ENCODE measurements at regions not wholly inside any gene's neighbourhood (a gene's known extent, or its start where the extent isn't known, plus 50 kb on each side); places are given as distances from the start of the nearest gene placed in this dataset.

DNA sequence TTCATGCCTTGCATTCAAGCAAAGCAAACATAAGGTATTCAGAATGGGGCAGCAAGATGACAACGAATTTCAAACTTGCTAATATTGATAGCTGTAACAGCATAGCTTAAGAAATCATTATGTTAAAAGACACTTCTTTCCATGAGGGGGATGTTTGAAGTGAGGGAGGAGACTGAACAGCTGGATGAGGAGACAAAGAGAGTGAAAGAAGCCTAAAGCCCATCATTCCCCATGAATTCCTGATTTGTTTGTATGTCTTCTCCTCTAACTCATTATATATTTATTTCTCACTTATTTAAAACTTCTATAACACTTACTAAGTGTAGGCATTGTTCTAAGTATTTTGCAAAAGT is 125.2 kb upstream of the PBX1 start:
- no peak overlapping the region for H3K4me2 ChIP-seq (ENCODE audit: low read length)
- no peaks in the 10 kb centered on the region for H3K9me3 ChIP-seq (ENCODE audit: insufficient read depth, low read depth, low read length)
- H4K20me1 ChIP-seq (ENCODE audit: insufficient read depth, low read length): no peaks in the 10 kb centered on the region
- H3K4me1 Mint-ChIP-seq (ENCODE audit: low read depth, unreplicated experiment): no peaks in the 10 kb centered on the region
- no peak overlapping the region for H3K27ac Mint-ChIP-seq (ENCODE audit: unreplicated experiment)
- no peak overlapping the region for H2AFZ ChIP-seq (ENCODE audit: low read depth, low read length)
- TF ChIP-seq, protein P1, sequence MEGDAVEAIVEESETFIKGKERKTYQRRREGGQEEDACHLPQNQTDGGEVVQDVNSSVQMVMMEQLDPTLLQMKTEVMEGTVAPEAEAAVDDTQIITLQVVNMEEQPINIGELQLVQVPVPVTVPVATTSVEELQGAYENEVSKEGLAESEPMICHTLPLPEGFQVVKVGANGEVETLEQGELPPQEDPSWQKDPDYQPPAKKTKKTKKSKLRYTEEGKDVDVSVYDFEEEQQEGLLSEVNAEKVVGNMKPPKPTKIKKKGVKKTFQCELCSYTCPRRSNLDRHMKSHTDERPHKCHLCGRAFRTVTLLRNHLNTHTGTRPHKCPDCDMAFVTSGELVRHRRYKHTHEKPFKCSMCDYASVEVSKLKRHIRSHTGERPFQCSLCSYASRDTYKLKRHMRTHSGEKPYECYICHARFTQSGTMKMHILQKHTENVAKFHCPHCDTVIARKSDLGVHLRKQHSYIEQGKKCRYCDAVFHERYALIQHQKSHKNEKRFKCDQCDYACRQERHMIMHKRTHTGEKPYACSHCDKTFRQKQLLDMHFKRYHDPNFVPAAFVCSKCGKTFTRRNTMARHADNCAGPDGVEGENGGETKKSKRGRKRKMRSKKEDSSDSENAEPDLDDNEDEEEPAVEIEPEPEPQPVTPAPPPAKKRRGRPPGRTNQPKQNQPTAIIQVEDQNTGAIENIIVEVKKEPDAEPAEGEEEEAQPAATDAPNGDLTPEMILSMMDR (IDR thresholded peaks at IDR 0.05; ENCODE audit: insufficient read depth, low read depth, low read length): no peak
- no peak for TF ChIP-seq EZH2 (IDR thresholded peaks at IDR 0.05; ENCODE audit: insufficient read depth, low read length)
- H3K4me3 ChIP-seq (ENCODE audit: insufficient read depth, low read depth, low read length): no peak overlapping the region
- DNase-seq (ENCODE audit: low read depth): no peak
- no peak overlapping the region for H3K9ac ChIP-seq (ENCODE audit: low read length)
- no peak overlapping the region for H3K4me3 Mint-ChIP-seq (ENCODE audit: unreplicated experiment)
- no peaks in the 10 kb centered on the region for H3K27me3 ChIP-seq (ENCODE audit: insufficient read depth, low read length)
- H3K4me1 ChIP-seq (ENCODE audit: insufficient read depth, low read length): no peaks in the 10 kb centered on the region
- no peak overlapping the region for H3K27ac ChIP-seq (ENCODE audit: low read depth, low read length)
- H3K9me3 Mint-ChIP-seq (ENCODE audit: unreplicated experiment): no peaks in the 10 kb centered on the region
- H3K36me3 ChIP-seq (ENCODE audit: insufficient read depth, low read length): no peaks in the 10 kb centered on the region
- H3K27me3 Mint-ChIP-seq (ENCODE audit: low read depth, unreplicated experiment): peaks cover 2% of the 10 kb centered on the region
- FAIRE-seq: no peak
- H3K36me3 Mint-ChIP-seq (ENCODE audit: low read depth, unreplicated experiment): no peaks in the 10 kb centered on the region
- H3K79me2 ChIP-seq (ENCODE audit: insufficient read depth, low read length): no peaks in the 10 kb centered on the region

DNA sequence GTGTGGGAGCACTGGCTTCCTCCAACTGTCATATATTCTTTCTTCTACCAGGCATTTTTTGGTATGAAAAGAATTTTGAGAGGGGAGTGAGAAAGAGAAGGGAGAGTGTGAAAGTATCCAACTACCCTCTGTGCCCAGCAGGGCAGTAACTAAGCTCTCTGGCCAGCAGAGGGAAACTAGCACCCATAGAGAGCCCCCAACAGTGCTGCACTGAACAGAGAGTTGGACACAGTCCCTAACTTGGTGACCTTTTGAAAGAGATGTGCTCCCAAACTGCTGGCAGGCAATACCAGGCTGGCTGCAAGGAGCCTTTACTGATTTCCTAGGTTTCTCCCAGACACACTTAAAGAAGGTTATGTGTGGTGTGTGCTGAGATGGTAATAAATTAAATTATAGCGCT is 118.8 kb upstream of the PBX1 start:
- Mint-ChIP-seq H3K27ac (ENCODE audit: unreplicated experiment) (peak overlapping the region; percentile 4), H3K9me3 (ENCODE audit: unreplicated experiment) (no peaks in the 10 kb centered on the region), H3K4me3 (ENCODE audit: unreplicated experiment) (no peak overlapping the region), H3K36me3 (ENCODE audit: low read depth, unreplicated experiment) (no peaks in the 10 kb centered on the region), H3K27me3 (ENCODE audit: low read depth, unreplicated experiment) (no peaks in the 10 kb centered on the region), H3K4me1 (ENCODE audit: low read depth, unreplicated experiment) (no peaks in the 10 kb centered on the region)
- Histone ChIP-seq H3K36me3 (ENCODE audit: insufficient read depth, low read length) (no peaks in the 10 kb centered on the region), H3K4me3 (ENCODE audit: insufficient read depth, low read depth, low read length) (no peak overlapping the region), H3K9me3 (ENCODE audit: insufficient read depth, low read depth, low read length) (no peaks in the 10 kb centered on the region), H3K79me2 (ENCODE audit: insufficient read depth, low read length) (no peaks in the 10 kb centered on the region), H3K4me1 (ENCODE audit: insufficient read depth, low read length) (no peaks in the 10 kb centered on the region), H3K4me2 (ENCODE audit: low read length) (no peak overlapping the region), H3K9ac (ENCODE audit: low read length) (no peak overlapping the region), H3K27ac (ENCODE audit: low read depth, low read length) (no peak overlapping the region), H3K27me3 (ENCODE audit: insufficient read depth, low read length) (no peaks in the 10 kb centered on the region), H2AFZ (ENCODE audit: low read depth, low read length) (no peak overlapping the region), H4K20me1 (ENCODE audit: insufficient read depth, low read length) (no peaks in the 10 kb centered on the region)
- no peak for FAIRE-seq
- DNase-seq (ENCODE audit: low read depth): peak; percentile 3
- TF ChIP-seq, protein P1 (IDR thresholded peaks at IDR 0.05; ENCODE audit: insufficient read depth, low read depth, low read length): no peak
- no peak for TF ChIP-seq EZH2 (IDR thresholded peaks at IDR 0.05; ENCODE audit: insufficient read depth, low read length)

DNA sequence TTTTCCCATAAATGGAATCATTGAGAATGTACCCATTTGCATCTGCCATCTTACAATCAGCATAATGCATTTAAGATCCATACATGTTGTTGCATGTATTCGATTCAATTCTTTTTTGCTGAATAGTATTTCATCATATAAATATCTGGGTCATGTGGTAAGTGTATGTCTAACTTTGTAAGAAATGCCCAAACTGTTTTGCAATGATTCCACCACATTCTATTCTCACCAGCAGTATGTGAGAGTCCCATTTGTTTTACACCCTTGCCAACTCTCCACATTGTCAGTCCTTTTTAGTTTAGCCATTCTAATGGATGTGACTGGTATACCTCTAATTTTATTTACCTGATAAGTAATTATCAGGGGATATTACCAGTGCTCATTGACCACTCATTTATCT is 115.8 kb upstream of the PBX1 start:
- DNase-seq (ENCODE audit: low read depth) (no peak), FAIRE-seq (no peak)
- no peak overlapping the region for H3K4me3 ChIP-seq (ENCODE audit: insufficient read depth, low read depth, low read length)
- no peak overlapping the region for H3K4me3 Mint-ChIP-seq (ENCODE audit: unreplicated experiment)
- H4K20me1 ChIP-seq (ENCODE audit: insufficient read depth, low read length): no peaks in the 10 kb centered on the region
- H3K9ac ChIP-seq (ENCODE audit: low read length): no peak overlapping the region
- no peaks in the 10 kb centered on the region for H3K4me1 ChIP-seq (ENCODE audit: insufficient read depth, low read length)
- no peaks in the 10 kb centered on the region for H3K9me3 Mint-ChIP-seq (ENCODE audit: unreplicated experiment)
- no peak overlapping the region for H2AFZ ChIP-seq (ENCODE audit: low read depth, low read length)
- no peaks in the 10 kb centered on the region for H3K36me3 Mint-ChIP-seq (ENCODE audit: low read depth, unreplicated experiment)
- no peak for TF ChIP-seq EZH2 (IDR thresholded peaks at IDR 0.05; ENCODE audit: insufficient read depth, low read length)
- TF ChIP-seq, protein P1 (IDR thresholded peaks at IDR 0.05; ENCODE audit: insufficient read depth, low read depth, low read length): no peak
- no peaks in the 10 kb centered on the region for H3K36me3 ChIP-seq (ENCODE audit: insufficient read depth, low read length)
- H3K4me2 ChIP-seq (ENCODE audit: low read length): no peak overlapping the region
- H3K27me3 ChIP-seq (ENCODE audit: insufficient read depth, low read length): no peaks in the 10 kb centered on the region
- H3K79me2 ChIP-seq (ENCODE audit: insufficient read depth, low read length): no peaks in the 10 kb centered on the region
- H3K27ac ChIP-seq (ENCODE audit: low read depth, low read length): no peak overlapping the region
- H3K27ac Mint-ChIP-seq (ENCODE audit: unreplicated experiment): no peak overlapping the region
- no peaks in the 10 kb centered on the region for H3K4me1 Mint-ChIP-seq (ENCODE audit: low read depth, unreplicated experiment)
- H3K27me3 Mint-ChIP-seq (ENCODE audit: low read depth, unreplicated experiment): no peaks in the 10 kb centered on the region
- no peaks in the 10 kb centered on the region for H3K9me3 ChIP-seq (ENCODE audit: insufficient read depth, low read depth, low read length)

Data from astrocyte (in vitro differentiated cells and primary cell).